HepG2 (cell line): ENCODE measurements at regions not wholly inside any gene's neighbourhood (a gene's known extent, or its start where the extent isn't known, plus 50 kb on each side); places are given as distances from the start of the nearest gene placed in this dataset.
A peak's percentile ranks its signal among the peaks of the same experiment; 100 is the strongest.

Experiments used
- ATAC-seq: fragments of 200-7000 bp; cut with Tn5 transposase; 3 replicates; pipeline ENCODE4 v1.9.1; 2020; ENCODE audit warnings: mild to moderate bottlenecking, moderate library complexity
- BruUV-seq: library from RNA; stranded (reverse); fragments of 400-500 nt; replicated peaks from 2 replicates; lab custom pipeline; 2021; lab: Mats Ljungman, UMichigan
- CTCF ChIA-PET: fragments of 300-600 bp; formaldehyde crosslinking; extraction: SDS; loops from one replicate; lab custom pipeline; 2021; ENCODE audit warnings: low total read pairs, inconsistent platforms, low intra/inter-chr PET ratio; lab: Yijun Ruan, JAX
- POLR2A ChIA-PET: fragments of 350-600 bp; sonication (Branson Sonifier 250); formaldehyde crosslinking; loops from one replicate; lab custom pipeline; 2020; ENCODE audit warnings: antibody characterized with exemption, inconsistent platforms; lab: Yijun Ruan, JAX
- DNase-seq: peaks from one replicate; pipeline ENCODE4 v3.0.0-alpha.2; 2015; ENCODE audit warnings: low spot score
- FAIRE-seq: peaks from 3 replicates; lab custom pipeline; 2011; peaks lifted over from hg19 to GRCh38; lab: Jason Lieb, UNC
- H2AFZ ChIP-seq: one replicate; pipeline ENCODE4 v1.6.1; 2011; ENCODE audit warnings: low read length, inconsistent platforms
- H3K27ac ChIP-seq: fragments of 300-600 bp; 3 replicates; pipeline ENCODE4 v1.8.0; 2011; ENCODE audit warnings: mixed run types, mild to moderate bottlenecking, mixed read lengths, low read length, inconsistent platforms; ENCODE audit not compliant: insufficient read depth; ENCODE audit errors: extremely low read length
- H3K27me3 ChIP-seq, 2 experiments: fragments of 200-600 bp in 1 of 2; 2 replicates in 1 of 2; 3 replicates in 1 of 2; pipeline versions ENCODE4 v1.6.0 to v1.8.0; 2011; ENCODE audit warnings: low read length in 2 of 2, mild to moderate bottlenecking in 2 of 2, moderate library complexity in 2 of 2, inconsistent platforms in 1 of 2; ENCODE audit not compliant: insufficient read depth in 2 of 2, control insufficient read depth in 1 of 2
- H3K36me3 ChIP-seq, 2 experiments: fragments of 200-600 bp in 1 of 2; replicated peaks in 1 of 2; 2 replicates in 1 of 2; 3 replicates in 1 of 2; pipeline versions ENCODE4 v1.5.1 to v1.8.0; 2011; ENCODE audit warnings: low read length in 2 of 2, inconsistent platforms in 1 of 2; ENCODE audit not compliant: insufficient read depth in 2 of 2, control insufficient read depth in 1 of 2
- H3K4me1 ChIP-seq: 2 replicates; pipeline ENCODE4 v1.5.1; 2012; ENCODE audit warnings: low read length, inconsistent platforms; ENCODE audit not compliant: insufficient read depth
- H3K4me2 ChIP-seq: 2 replicates; pipeline ENCODE4 v1.6.0; 2011; ENCODE audit warnings: low read depth, low read length, inconsistent platforms
- H3K4me3 ChIP-seq, 3 experiments: fragments of 200-600 bp in 1 of 3; sonication (generic), shearing (Covaris generic) in 1 of 3; replicated peaks in 1 of 3; 2 replicates each; pipeline ENCODE4 v1.5.1; 2011 to 2016; ENCODE audit warnings: low read length in 3 of 3, inconsistent platforms in 2 of 3, low read depth in 2 of 3, mild to moderate bottlenecking in 2 of 3, control low read depth in 1 of 3, mixed read lengths in 1 of 3; ENCODE audit not compliant: insufficient read depth in 1 of 3
- H3K79me2 ChIP-seq: one replicate; pipeline ENCODE4 v1.6.1; 2011; ENCODE audit warnings: low read length, inconsistent platforms; ENCODE audit not compliant: insufficient read depth
- H3K9ac ChIP-seq: 2 replicates; pipeline ENCODE4 v1.6.0; 2011; ENCODE audit warnings: mild to moderate bottlenecking, low read depth, low read length, inconsistent platforms; ENCODE audit not compliant: insufficient read depth
- H3K9me3 ChIP-seq: 2 replicates; pipeline ENCODE4 v1.5.1; 2012; ENCODE audit warnings: mild to moderate bottlenecking, low read length
- H4K20me1 ChIP-seq: 2 replicates; pipeline ENCODE4 v1.6.0; 2011; ENCODE audit warnings: inconsistent platforms, mild to moderate bottlenecking, low read length, moderate library complexity; ENCODE audit not compliant: insufficient read depth
- ASH2L ChIP-seq: fragments of 300-600, 200-600 bp; sonication (generic); IDR thresholded peaks from 2 replicates; pipeline ENCODE4 v1.7.0; 2017; ENCODE audit warnings: low read depth, mild to moderate bottlenecking, moderate library complexity, mixed read lengths, low read length; ENCODE audit not compliant: insufficient read length
- BRD4 ChIP-seq: sonication (generic); formaldehyde crosslinking; IDR thresholded peaks from 2 replicates; pipeline ENCODE4 v1.4.0; 2020; ENCODE audit warnings: missing genetic modification reagents
- ETV6 ChIP-seq: sonication (generic); formaldehyde crosslinking; conservative IDR thresholded peaks from 2 replicates; pipeline ENCODE4 v1.4.0; 2020; ENCODE audit warnings: missing genetic modification reagents
- FOXA3 ChIP-seq: IDR thresholded peaks from 2 replicates; pipeline ENCODE4 v1.6.1; 2016; ENCODE audit warnings: missing genetic modification reagents, missing compliant biosample characterization
- KAT7 ChIP-seq: IDR thresholded peaks from 2 replicates; pipeline ENCODE4 v1.6.1; 2018; ENCODE audit warnings: borderline replicate concordance, missing compliant biosample characterization
- MAFF ChIP-seq: IDR thresholded peaks from 2 replicates; pipeline ENCODE4 v1.6.1; 2011; ENCODE audit warnings: low read depth, low read length, improper control_type of control experiment
- MAFK ChIP-seq, 2 experiments: IDR thresholded peaks in 1 of 2; conservative IDR thresholded peaks in 1 of 2; 2 replicates each; pipeline ENCODE4 v1.6.1; 2011; ENCODE audit warnings: improper control_type of control experiment in 2 of 2, low read length in 2 of 2
- PAX8 ChIP-seq: sonication (generic); formaldehyde crosslinking; IDR thresholded peaks from 2 replicates; pipeline ENCODE4 v1.8.0; 2022; ENCODE audit warnings: mild to moderate bottlenecking, missing genetic modification reagents, borderline replicate concordance
- ZNF143 ChIP-seq: sonication (generic); formaldehyde crosslinking; IDR thresholded peaks from 2 replicates; pipeline ENCODE4 v1.4.0; 2020; ENCODE audit warnings: missing genetic modification reagents
- ZNF589 ChIP-seq: sonication (generic); formaldehyde crosslinking; conservative IDR thresholded peaks from 2 replicates; pipeline ENCODE4 v1.8.0; 2022; ENCODE audit warnings: mild to moderate bottlenecking, moderate library complexity, missing genetic modification reagents
- ZNF770 ChIP-seq: sonication (generic); formaldehyde crosslinking; IDR thresholded peaks from 2 replicates; pipeline ENCODE4 v1.5.0; 2020; ENCODE audit warnings: mild to moderate bottlenecking, missing genetic modification reagents
- ZNF841 ChIP-seq: sonication (generic); formaldehyde crosslinking; IDR thresholded peaks from 2 replicates; pipeline ENCODE4 v1.8.1; 2023; ENCODE audit warnings: missing genetic modification reagents, borderline replicate concordance
- WGBS: methylation state at CpG from one replicate; pipeline ENCODE4 v1.1.6; 2017; ENCODE audit warnings: low lambda C conversion rate; 5-methylcytosine and 5-hydroxymethylcytosine counted together
- in situ Hi-C: cut with HindIII; loops from 2 replicates; pipeline ENCODE4 v1.10.0; 2017; ENCODE audit warnings: low pct_unique_long_range_greater_than_20kb; ENCODE audit not compliant: extremely low pct_ligation_motif_present
- intact Hi-C: fragments of 100-400 bp; cut with micrococcal nuclease; formaldehyde crosslinking; loops from one replicate; pipeline ENCODE4 v1.10.0; 2022; ENCODE audit not compliant: unreplicated experiment

- Histone ChIP-seq H3K4me3 (no peak overlapping the region), H3K4me2 (peak overlapping the region; percentile 42), H3K36me3 (no peaks in the 10 kb centered on the region), H3K27me3 (no peaks in the 10 kb centered on the region), H3K79me2 (no peaks in the 10 kb centered on the region), H3K9me3 (no peaks in the 10 kb centered on the region), H2AFZ (no peak overlapping the region), H3K4me1 (peaks cover 12% of the 10 kb centered on the region; the same call in 1 of the 2 replicates), H4K20me1 (no peaks in the 10 kb centered on the region), H3K27ac (no peak overlapping the region), H3K9ac (no peak overlapping the region)
- no peak for FAIRE-seq
- in situ Hi-C loops = no loop called here
- intact Hi-C loops = no loop called here
- ATAC-seq = no peak; the same call in 2 of the 3 replicates
- ChIA-PET POLR2A (no interaction called here), CTCF (no interaction called here)
- TF ChIP-seq ASH2L = no peak
- no peak for TF ChIP-seq ZNF770 (CRISPR knock-in tag)
- TF ChIP-seq PAX8 (CRISPR knock-in tag) = no peak
- TF ChIP-seq FOXA3 = no peak
- TF ChIP-seq ZNF589 (CRISPR knock-in tag) = no peak
- no peak for TF ChIP-seq ZNF143
- TF ChIP-seq MAFK (conservative IDR thresholded peaks at IDR 0.05 in 1 of 2, IDR thresholded peaks at IDR 0.05 in 1 of 2; ENCODE audit: low read length in 2 of 2) = peak; percentile 19 to 61; a peak in 3 of 4 replicates
- TF ChIP-seq ZNF841 (CRISPR knock-in tag) = no peak
- no peak for TF ChIP-seq ETV6 (CRISPR knock-in tag)
- TF ChIP-seq BRD4 = no peak
- no peak for TF ChIP-seq KAT7
- TF ChIP-seq MAFF = 0 out of 2 replicates have a peak, but pooled peaks have one; percentile 22
- no TSS peak for BruUV-seq
- DNase-seq = no peak
- WGBS = 16% methylated on average over 13 of the region's 13 CpGs
Measured at GRCh38 chr16:63703612-63704011, 1418.3 kb downstream of the CDH11 start.
